Neural cell (in vitro differentiated cells): ENCODE measurements at regions not wholly inside any gene's neighbourhood (a gene's known extent, or its start where the extent isn't known, plus 50 kb on each side); places are given as distances from the start of the nearest gene placed in this dataset.

Source experiments
- H2AFZ ChIP-seq: fragments of 200-600, 300-800 bp; sonication (generic), shearing (Covaris generic); 2 replicates; pipeline ENCODE4 v1.6.0; 2014; ENCODE audit warnings: low read depth, mild to moderate bottlenecking, antibody characterized with exemption, low read length, moderate library complexity
- H3F3A ChIP-seq: fragments of 200-600 bp; shearing (Covaris generic); 2 replicates; pipeline ENCODE4 v1.6.1; 2016; ENCODE audit warnings: mild to moderate bottlenecking, moderate library complexity, mixed read lengths, antibody characterized with exemption, low read length; ENCODE audit not compliant: insufficient read depth, poor library complexity, severe bottlenecking
- H3K27ac ChIP-seq: fragments of 200-600, 300-800 bp; sonication (generic), shearing (Covaris generic); 2 replicates; pipeline ENCODE4 v1.5.1; 2014; ENCODE audit warnings: mild to moderate bottlenecking, low read length, moderate library complexity
- H3K27me3 ChIP-seq: fragments of 300-800, 200-600 bp; sonication (generic), shearing (Covaris generic); 2 replicates; pipeline ENCODE4 v1.6.0; 2014; ENCODE audit warnings: mild to moderate bottlenecking, low read depth, low read length, moderate library complexity; ENCODE audit not compliant: insufficient read depth
- H3K36me3 ChIP-seq: fragments of 300-800, 200-600 bp; sonication (generic), shearing (Covaris generic); 2 replicates; pipeline ENCODE4 v1.5.1; 2014; ENCODE audit warnings: mild to moderate bottlenecking, antibody characterized with exemption, low read length, moderate library complexity; ENCODE audit not compliant: insufficient read depth
- H3K4me2 ChIP-seq: fragments of 300-800, 200-600 bp; sonication (generic), shearing (Covaris generic); 2 replicates; pipeline ENCODE4 v1.6.0; 2014; ENCODE audit warnings: mild to moderate bottlenecking, low read length
- H3K4me3 ChIP-seq: fragments of 300-800, 200-600 bp; sonication (generic), shearing (Covaris generic); 2 replicates; pipeline ENCODE4 v1.5.1; 2014; ENCODE audit warnings: mild to moderate bottlenecking, low read length, moderate library complexity
- H3K79me2 ChIP-seq: fragments of 200-600 bp; shearing (Covaris generic); replicated peaks from 2 replicates; pipeline ENCODE4 v1.6.0; 2014; ENCODE audit warnings: mild to moderate bottlenecking, low read length, moderate library complexity; ENCODE audit not compliant: insufficient read depth
- H3K9ac ChIP-seq: fragments of 300-800, 200-600 bp; sonication (generic), shearing (Covaris generic); 2 replicates; pipeline ENCODE4 v1.6.1; 2016; ENCODE audit warnings: mild to moderate bottlenecking, low read length, mixed read lengths
- H3K9me2 ChIP-seq: fragments of 200-600 bp; shearing (Covaris generic); 2 replicates; pipeline ENCODE4 v1.6.1; 2016; ENCODE audit warnings: mild to moderate bottlenecking, low read length, mixed read lengths; ENCODE audit not compliant: insufficient read depth
- H3K9me3 ChIP-seq: fragments of 200-600, 300-800 bp; sonication (generic), shearing (Covaris generic); 2 replicates; pipeline ENCODE4 v1.6.1; 2016; ENCODE audit warnings: mild to moderate bottlenecking, mixed run types, low read length, moderate library complexity, mixed read lengths
- H4K20me1 ChIP-seq: fragments of 200-600 bp; shearing (Covaris generic); 2 replicates; pipeline ENCODE4 v1.6.1; 2016; ENCODE audit warnings: mild to moderate bottlenecking, mixed run types; ENCODE audit not compliant: insufficient read depth
- EP300 ChIP-seq: fragments of 450-650 bp; conservative IDR thresholded peaks from 2 replicates; pipeline ENCODE4 v1.6.1; 2014; ENCODE audit warnings: antibody characterized with exemption, mild to moderate bottlenecking, moderate library complexity; ENCODE audit not compliant: poor library complexity, severe bottlenecking
- EZH2 ChIP-seq: fragments of 200-600, 300-800 bp; shearing (Covaris generic), sonication (generic); IDR thresholded peaks from 2 replicates; pipeline ENCODE4 v1.6.1; 2014; ENCODE audit warnings: antibody characterized with exemption, low read length, borderline replicate concordance, mild to moderate bottlenecking; ENCODE audit not compliant: insufficient read depth, poor library complexity, severe bottlenecking
- MXI1 ChIP-seq: fragments of 450-650 bp; conservative IDR thresholded peaks from 2 replicates; pipeline ENCODE4 v1.6.1; 2014; ENCODE audit warnings: antibody characterized with exemption, mild to moderate bottlenecking; ENCODE audit not compliant: poor library complexity, severe bottlenecking
- POLR2AphosphoS5 ChIP-seq: IDR thresholded peaks from 2 replicates; pipeline ENCODE4 v1.6.1; 2012
- RAD21 ChIP-seq: fragments of 450-650 bp; conservative IDR thresholded peaks from 2 replicates; pipeline ENCODE4 v1.6.1; 2014; ENCODE audit warnings: antibody characterized with exemption, mild to moderate bottlenecking, moderate library complexity
- REST ChIP-seq: IDR thresholded peaks from 2 replicates; pipeline ENCODE4 v1.6.1; 2012; ENCODE audit warnings: borderline replicate concordance
- SMC3 ChIP-seq: fragments of 450-650 bp; conservative IDR thresholded peaks from 2 replicates; pipeline ENCODE4 v1.6.1; 2014; ENCODE audit warnings: antibody characterized with exemption, mild to moderate bottlenecking, moderate library complexity; ENCODE audit not compliant: poor library complexity
- TAF1 ChIP-seq: IDR thresholded peaks from 2 replicates; pipeline ENCODE4 v1.6.1; 2012; ENCODE audit warnings: low read depth
- TF ChIP-seq, protein P1 (sequence below): fragments of 450-650 bp; IDR thresholded peaks from 2 replicates; pipeline ENCODE4 v1.5.1; 2014; ENCODE audit warnings: antibody characterized with exemption, mild to moderate bottlenecking, moderate library complexity; ENCODE audit not compliant: poor library complexity, severe bottlenecking

- Histone ChIP-seq H3K9me2 (no peaks in the 10 kb centered on the region), H4K20me1 (no peaks in the 10 kb centered on the region), H3K4me3 (no peak overlapping the region), H3K9me3 (no peaks in the 10 kb centered on the region), H3K27ac (no peak overlapping the region), H3F3A (no peaks in the 10 kb centered on the region), H3K79me2 (no peaks in the 10 kb centered on the region), H3K9ac (no peak overlapping the region), H3K36me3 (no peaks in the 10 kb centered on the region), H3K4me2 (no peak overlapping the region), H3K27me3 (no peaks in the 10 kb centered on the region), H2AFZ (no peak overlapping the region)
- no peak for TF ChIP-seq TAF1
- TF ChIP-seq EZH2, result no peak
- TF ChIP-seq SMC3, result no peak
- TF ChIP-seq RAD21, result no peak
- TF ChIP-seq, protein P1, sequence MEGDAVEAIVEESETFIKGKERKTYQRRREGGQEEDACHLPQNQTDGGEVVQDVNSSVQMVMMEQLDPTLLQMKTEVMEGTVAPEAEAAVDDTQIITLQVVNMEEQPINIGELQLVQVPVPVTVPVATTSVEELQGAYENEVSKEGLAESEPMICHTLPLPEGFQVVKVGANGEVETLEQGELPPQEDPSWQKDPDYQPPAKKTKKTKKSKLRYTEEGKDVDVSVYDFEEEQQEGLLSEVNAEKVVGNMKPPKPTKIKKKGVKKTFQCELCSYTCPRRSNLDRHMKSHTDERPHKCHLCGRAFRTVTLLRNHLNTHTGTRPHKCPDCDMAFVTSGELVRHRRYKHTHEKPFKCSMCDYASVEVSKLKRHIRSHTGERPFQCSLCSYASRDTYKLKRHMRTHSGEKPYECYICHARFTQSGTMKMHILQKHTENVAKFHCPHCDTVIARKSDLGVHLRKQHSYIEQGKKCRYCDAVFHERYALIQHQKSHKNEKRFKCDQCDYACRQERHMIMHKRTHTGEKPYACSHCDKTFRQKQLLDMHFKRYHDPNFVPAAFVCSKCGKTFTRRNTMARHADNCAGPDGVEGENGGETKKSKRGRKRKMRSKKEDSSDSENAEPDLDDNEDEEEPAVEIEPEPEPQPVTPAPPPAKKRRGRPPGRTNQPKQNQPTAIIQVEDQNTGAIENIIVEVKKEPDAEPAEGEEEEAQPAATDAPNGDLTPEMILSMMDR, result no peak
- TF ChIP-seq EP300, result no peak
- no peak for TF ChIP-seq POLR2AphosphoS5
- TF ChIP-seq REST, result no peak
- no peak for TF ChIP-seq MXI1
Observed at GRCh38 chr11:28401446-28401845, 293.3 kb downstream of the METTL15 start.

GRCh38 chr11:28400331-28401100 is 292.3 kb downstream of the METTL15 start:
- no peak overlapping the region for H3K4me2 ChIP-seq

More at GRCh38 chr11:28400331-28401100, 292.3 kb downstream of the METTL15 start:
- Histone ChIP-seq H3K79me2 (no peaks in the 10 kb centered on the region), H3K9ac (no peak overlapping the region), H3K36me3 (no peaks in the 10 kb centered on the region), H3F3A (no peaks in the 10 kb centered on the region), H3K27me3 (no peaks in the 10 kb centered on the region), H3K27ac (no peak overlapping the region), H3K9me3 (no peaks in the 10 kb centered on the region), H2AFZ (no peak overlapping the region), H3K9me2 (no peaks in the 10 kb centered on the region), H4K20me1 (no peaks in the 10 kb centered on the region), H3K4me3 (no peak overlapping the region)
- TF ChIP-seq RAD21 (no peak), POLR2AphosphoS5 (no peak), EP300 (no peak), SMC3 (no peak), REST (no peak), EZH2 (no peak), MXI1 (no peak), TAF1 (no peak)
- TF ChIP-seq, protein P1, result no peak
